ENCODE measurements at regions not wholly inside any gene's neighbourhood (a gene's known extent, or its start where the extent isn't known, plus 50 kb on each side); places are given as distances from the start of the nearest gene placed in this dataset.
"Not testable (repeated sequence)": the region's sequence is repeated elsewhere in the genome, so short reads cannot be mapped to it uniquely, and the experiment has no call there.

GRCh38 chr16:52212841-52213240, 334.1 kb downstream of the TOX3 start:
- DNase-seq, result no peak

- DNase-seq, result no peak
Observed at GRCh38 chr16:52209227-52209626, 337.7 kb downstream of the TOX3 start.

- no peak for DNase-seq
Observed at GRCh38 chr16:52203096-52203495, 343.8 kb downstream of the TOX3 start.

- no peak for DNase-seq
Observed at GRCh38 chr16:52193441-52193840, 353.5 kb downstream of the TOX3 start.

- DNase-seq, result peak; percentile 85
Observed at GRCh38 chr16:52191531-52192134, 355.3 kb downstream of the TOX3 start.

GRCh38 chr16:52184336-52184735, 362.6 kb downstream of the TOX3 start:
- no peak for DNase-seq

GRCh38 chr16:52182840-52183239, 364.1 kb downstream of the TOX3 start:
- no peak for DNase-seq

GRCh38 chr16:52174168-52174567, 372.8 kb downstream of the TOX3 start:
- DNase-seq, result no peak

GRCh38 chr16:52171481-52171880, 375.5 kb downstream of the TOX3 start:
- DNase-seq, result no peak

GRCh38 chr16:52167328-52167727, 379.6 kb downstream of the TOX3 start:
- DNase-seq, result no peak

- DNase-seq, result no peak
Observed at GRCh38 chr16:52165961-52166360, 381.0 kb downstream of the TOX3 start.

GRCh38 chr16:52149003-52149402, 397.9 kb downstream of the TOX3 start:
- no peak for DNase-seq

GRCh38 chr16:52141871-52142270, 405.1 kb downstream of the TOX3 start:
- no peak for DNase-seq

- DNase-seq, result peak; percentile 64
Observed at GRCh38 chr16:52128361-52128760, 418.6 kb downstream of the TOX3 start.

GRCh38 chr16:52123842-52124241, 423.1 kb downstream of the TOX3 start:
- DNase-seq, result no peak

GRCh38 chr16:52123061-52123839, 423.7 kb downstream of the TOX3 start:
- DNase-seq, result no peak

GRCh38 chr16:52117171-52117570, 429.8 kb downstream of the TOX3 start:
- DNase-seq, result no peak

GRCh38 chr16:52114379-52114778, 432.6 kb downstream of the TOX3 start:
- DNase-seq, result no peak

- DNase-seq, result no peak
Observed at GRCh38 chr16:52113533-52114183, 433.3 kb downstream of the TOX3 start.

- DNase-seq, result not testable (repeated sequence)
Observed at GRCh38 chr16:52104993-52105392, 441.9 kb downstream of the TOX3 start.

GRCh38 chr16:52103791-52104190, 443.2 kb downstream of the TOX3 start:
- DNase-seq, result no peak

GRCh38 chr16:52101246-52101645, 445.7 kb downstream of the TOX3 start:
- DNase-seq, result no peak

GRCh38 chr16:52099382-52099781, 447.6 kb downstream of the TOX3 start:
- DNase-seq, result no peak

GRCh38 chr16:52095471-52095870, 451.5 kb downstream of the TOX3 start:
- DNase-seq, result no peak
